ENCODE measurements at regions not wholly inside any gene's neighbourhood (a gene's known extent, or its start where the extent isn't known, plus 50 kb on each side); places are given as distances from the start of the nearest gene placed in this dataset.
"Not testable (repeated sequence)": the region's sequence is repeated elsewhere in the genome, so short reads cannot be mapped to it uniquely, and the experiment has no call there.

DNA sequence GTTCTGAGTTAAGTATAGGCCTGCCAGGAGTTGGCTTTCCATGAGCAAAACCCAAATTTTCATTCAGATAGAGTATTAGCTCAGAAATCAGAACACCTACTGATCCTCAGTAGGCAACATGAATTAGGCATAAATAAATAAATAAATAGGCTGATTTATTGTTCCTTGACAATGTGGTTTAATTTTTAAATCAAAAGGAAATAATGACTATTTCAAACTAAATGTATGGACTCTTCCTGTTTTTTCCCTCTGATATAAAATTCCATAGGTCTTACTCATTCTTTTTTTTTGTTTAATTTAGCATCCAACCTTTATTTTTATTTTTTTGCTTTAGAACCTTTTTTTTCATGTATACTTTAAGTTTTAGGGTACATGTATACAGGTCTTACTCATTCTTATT lies 140.2 kb upstream of the ITGA6 start:
- no peak for DNase-seq (ENCODE audit: low read depth in 2 of 2)

GRCh38 chr2:172287605-172288315 lies 139.6 kb upstream of the ITGA6 start:
- no peak for DNase-seq (ENCODE audit: low read depth in 2 of 2)

- DNase-seq (ENCODE audit: low read depth in 2 of 2) = peak in 1 of 2 donors; percentile 19
Measured at GRCh38 chr2:172288603-172289002, 138.8 kb upstream of the ITGA6 start.

DNA sequence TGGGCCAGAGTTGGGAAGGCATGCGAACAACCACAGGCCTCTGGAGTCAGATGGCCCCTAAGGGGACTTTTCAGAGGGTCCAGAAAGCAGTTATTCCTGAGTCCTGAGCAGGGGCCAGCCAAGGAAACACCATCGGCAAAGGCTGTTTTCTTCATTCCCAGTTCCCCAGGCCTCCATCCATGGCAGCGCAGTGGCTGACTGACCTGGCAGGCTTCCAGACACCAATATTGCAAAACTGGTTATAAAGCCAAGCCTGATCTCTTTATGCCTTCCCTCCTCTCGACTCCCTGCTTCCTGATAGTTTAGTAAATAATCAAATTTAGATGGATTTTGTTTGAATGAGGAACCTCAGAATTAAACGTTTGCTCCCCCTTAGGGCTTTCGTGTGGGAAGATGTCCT lies 133.4 kb upstream of the ITGA6 start:
- DNase-seq (ENCODE audit: low read depth in 2 of 2) = no peak

- DNase-seq (ENCODE audit: low read depth in 2 of 2) = no peak
Measured at GRCh38 chr2:172294983-172295382, 132.4 kb upstream of the ITGA6 start.

DNA sequence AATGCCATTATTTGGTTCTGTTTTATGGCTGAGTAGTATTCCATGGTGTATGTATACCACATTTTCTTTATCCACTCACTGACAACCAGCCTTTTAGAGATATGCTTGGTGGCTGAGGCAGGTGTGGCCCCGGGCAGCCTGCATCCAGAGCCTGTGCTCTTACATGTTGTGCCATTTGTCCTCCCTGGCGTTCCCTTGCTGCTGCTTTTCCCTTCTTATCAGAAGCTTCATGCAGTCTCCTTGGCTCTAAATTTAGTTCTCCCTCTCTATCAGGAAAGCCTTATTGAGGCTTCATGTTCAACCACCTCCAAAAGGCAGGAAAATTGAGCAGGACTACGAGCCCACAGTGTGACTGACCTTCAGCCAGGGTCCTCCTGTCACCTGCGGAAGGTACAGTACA lies 131.7 kb upstream of the ITGA6 start:
- no peak for DNase-seq (ENCODE audit: low read depth in 2 of 2)

DNA sequence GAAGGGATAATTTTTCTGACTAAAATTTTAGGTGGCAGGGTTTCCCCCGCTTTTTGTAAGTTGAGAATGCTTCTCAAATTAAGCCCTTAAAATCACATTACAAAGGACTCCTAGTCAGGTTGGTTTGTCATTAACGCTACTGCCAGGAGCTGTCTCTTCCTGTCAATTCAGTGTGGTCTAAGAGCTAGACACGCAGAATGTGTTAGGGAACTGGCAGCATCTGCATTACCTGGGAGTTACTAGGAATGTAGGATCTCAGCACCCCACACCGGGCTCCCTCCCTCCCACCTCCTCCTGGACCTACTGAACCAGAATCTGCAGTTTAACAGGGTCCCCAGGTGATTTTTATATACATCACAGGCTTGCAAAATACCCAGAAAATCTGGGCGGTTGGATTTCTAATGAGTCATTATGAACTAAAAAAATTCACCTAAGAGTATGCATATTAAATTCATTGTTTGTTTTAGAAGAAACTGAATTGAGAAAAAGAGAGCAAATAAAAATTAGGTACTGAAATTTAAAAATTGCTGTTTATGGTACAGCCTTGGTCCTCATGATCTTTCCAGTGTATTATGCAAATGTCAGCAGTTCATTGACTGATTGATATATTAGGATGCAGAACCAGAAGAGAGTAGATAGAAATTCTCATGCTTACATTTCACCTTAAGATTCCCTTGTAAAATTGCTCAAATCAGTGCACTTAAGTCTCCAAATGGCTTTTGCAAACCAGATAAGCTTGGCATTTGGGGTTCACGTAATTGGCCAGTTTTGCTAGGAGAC lies 130.9 kb upstream of the ITGA6 start:
- no peak for DNase-seq (ENCODE audit: low read depth in 2 of 2)

DNA sequence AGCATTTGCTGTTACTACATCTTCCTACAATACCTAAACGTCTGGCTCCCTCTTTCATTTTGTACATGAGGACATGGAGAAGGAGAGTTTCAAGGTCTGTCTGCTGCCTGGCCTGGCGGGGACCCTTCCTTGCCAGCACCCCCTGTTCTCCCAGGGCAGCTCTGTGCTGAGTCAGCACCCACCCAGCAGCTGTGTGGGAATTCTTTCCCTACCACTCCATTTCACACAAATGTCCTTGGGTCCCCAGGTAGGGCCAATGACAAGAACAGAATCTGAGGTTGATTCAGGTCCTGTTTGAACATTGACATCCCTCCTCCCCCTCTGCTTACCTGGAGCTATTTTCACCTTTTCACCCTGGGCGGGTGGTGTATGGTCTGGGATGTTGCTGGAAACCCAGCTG lies 129.9 kb upstream of the ITGA6 start:
- no peak for DNase-seq (ENCODE audit: low read depth in 2 of 2)

DNA sequence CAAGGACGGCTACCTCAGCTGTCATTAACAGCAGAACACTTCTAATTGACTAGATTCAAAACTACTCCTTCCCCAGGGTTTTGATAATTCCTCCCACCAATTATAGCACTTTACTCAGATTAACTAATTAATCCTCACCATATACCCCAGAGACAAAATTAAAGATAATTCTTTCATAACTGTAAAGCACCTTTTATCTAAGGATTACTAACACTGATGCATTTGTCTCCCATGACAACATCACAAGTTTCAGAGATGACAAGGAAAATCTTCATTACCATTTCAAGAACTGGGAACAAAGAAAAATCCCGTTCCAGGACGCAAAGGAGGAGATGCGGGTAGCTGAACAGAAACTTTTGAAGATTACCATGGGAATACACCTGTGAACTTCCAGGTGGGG lies 129.4 kb upstream of the ITGA6 start:
- no peak for DNase-seq (ENCODE audit: low read depth in 2 of 2)

- DNase-seq (ENCODE audit: low read depth in 2 of 2) = no peak
Measured at GRCh38 chr2:172299741-172300140, 127.6 kb upstream of the ITGA6 start.

GRCh38 chr2:172300851-172301250 lies 126.5 kb upstream of the ITGA6 start:
- no peak for DNase-seq (ENCODE audit: low read depth in 2 of 2)

DNA sequence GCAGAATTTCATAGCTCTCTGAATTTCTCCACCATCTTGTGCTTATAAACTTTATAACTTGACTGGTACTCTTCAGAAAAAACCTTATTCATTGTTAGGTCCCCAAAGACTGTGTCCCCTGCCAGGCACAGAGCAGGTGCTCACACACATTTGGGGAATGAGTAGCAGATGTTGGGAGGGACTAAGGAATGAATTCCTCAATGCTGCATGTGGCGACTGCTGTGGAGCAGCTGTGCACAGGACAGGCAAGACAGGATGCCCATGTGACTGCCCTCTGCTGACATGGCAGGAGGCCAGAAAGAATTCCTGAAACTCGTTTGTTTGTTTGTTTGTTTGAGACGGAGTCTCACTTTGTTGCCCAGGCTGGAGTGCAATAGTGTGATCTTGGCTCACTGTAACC lies 122.3 kb upstream of the ITGA6 start:
- DNase-seq (ENCODE audit: low read depth in 2 of 2) = no peak

- no peak for DNase-seq (ENCODE audit: low read depth in 2 of 2)
Measured at GRCh38 chr2:172307800-172308199, 119.6 kb upstream of the ITGA6 start.

DNA sequence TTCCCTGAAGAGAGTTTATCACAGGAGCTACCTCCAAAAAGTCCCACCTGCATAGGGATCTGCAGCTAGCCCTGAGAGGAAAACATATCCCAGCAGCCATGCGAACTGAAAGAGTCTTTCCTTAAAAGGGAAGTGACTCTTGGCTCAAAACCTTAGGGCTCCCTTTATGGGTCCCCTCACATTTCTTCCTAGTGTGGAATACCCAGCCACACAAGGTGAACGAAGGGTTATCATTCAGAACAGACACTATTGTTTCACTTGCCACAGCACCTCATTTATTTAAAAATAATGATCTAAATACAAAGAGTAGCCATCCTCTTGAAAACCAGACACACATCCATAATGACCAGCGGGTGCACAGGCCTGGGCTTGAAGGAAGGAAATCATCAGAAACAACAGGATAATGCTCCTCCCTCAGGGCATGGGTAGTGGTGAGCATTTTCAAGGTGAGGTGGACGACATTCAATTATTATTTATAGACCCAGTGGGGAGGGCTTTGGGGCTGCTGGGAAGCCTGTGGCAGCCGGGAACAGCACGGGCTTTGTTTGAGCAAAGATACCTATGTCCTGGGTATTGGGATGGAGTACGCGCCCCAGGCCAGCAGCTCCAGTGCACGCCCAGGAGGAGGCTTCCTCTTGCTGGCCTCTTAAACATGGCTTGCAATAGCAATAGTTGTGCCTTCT lies 119.0 kb upstream of the ITGA6 start:
- DNase-seq (ENCODE audit: low read depth in 2 of 2) = no peak

DNA sequence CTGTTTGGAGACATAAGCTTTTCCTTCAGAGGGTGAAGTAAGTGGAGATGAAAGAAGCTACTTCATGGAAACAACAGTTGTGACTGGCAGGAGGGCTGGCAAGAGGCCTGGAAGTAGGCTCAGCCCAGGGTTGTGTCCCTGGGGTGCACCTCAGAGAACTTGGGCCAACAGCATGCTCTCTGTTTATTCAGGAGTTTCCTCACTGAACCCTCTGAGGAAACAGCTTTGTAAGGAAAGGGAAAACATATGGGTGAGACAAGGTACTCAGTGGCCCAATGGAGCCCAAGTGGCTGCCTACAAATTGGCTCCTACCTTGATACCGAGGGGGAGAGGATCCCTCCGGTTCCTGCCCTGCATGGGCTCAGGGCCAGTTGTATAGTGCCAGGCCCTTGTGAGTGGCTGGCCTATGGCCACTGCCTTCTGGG lies 115.5 kb upstream of the ITGA6 start:
- DNase-seq (ENCODE audit: low read depth in 2 of 2) = no peak

- no peak for DNase-seq (ENCODE audit: low read depth in 2 of 2)
Measured at GRCh38 chr2:172313715-172314341, 113.6 kb upstream of the ITGA6 start.

GRCh38 chr2:172315070-172315469 lies 112.3 kb upstream of the ITGA6 start:
- DNase-seq (ENCODE audit: low read depth in 2 of 2) = not testable (repeated sequence)

GRCh38 chr2:172322049-172322448 lies 105.3 kb upstream of the ITGA6 start:
- no peak for DNase-seq (ENCODE audit: low read depth in 2 of 2)

DNA sequence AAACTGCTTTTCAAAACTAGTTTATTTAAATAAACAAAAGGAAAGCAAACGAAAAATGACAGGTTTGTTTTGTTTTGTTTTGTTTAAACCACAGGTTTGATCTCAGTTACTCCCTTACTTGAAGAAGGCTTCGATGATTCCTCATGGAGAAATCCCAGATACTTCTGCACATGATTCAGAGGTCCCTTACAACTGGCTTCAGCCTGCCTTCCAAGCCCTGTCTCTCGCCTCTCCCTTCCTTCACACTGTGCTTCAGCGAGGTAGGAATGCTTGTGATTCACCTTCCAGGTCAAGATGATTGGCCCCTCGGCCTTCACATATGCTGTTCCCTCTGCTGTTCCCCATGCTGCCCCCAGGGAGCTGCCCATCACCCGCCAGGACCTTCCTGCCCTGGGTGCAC lies 104.1 kb upstream of the ITGA6 start:
- DNase-seq (ENCODE audit: low read depth in 2 of 2) = no peak

DNA sequence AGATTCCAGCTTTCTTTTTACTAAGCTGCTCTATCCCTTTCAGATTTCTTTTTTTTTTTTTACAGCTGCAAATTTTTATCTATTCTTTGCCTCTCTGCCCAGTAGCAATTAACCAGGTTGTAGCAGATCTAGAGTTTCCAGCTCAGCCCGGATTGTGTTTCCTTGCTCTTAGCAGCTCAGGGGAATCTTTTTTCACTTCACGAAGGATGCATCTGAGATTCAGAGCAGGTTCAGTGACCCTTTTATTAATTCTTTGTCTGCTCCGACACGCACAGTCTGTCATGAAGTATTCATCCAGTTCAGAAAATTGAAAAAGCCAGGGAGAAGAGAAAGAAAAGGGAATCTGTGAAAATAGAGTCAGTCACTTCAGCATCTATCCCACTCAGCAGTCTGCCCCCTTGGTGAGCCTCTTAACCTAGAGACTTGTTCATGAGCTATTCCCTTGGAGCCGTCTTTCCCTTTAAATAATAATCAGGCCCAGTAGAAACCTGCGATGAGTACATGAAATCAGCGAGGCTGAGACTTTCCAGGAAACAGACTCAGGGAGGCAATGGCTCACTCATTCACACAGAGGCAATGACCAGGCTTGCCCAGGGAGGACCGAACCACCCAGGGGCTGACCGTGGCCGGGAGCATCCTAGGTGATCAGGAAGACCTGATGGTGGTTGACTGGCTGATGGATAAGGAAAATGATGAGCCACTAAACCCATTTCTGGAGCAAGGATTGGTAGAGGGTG lies 103.4 kb upstream of the ITGA6 start:
- DNase-seq (ENCODE audit: low read depth in 2 of 2) = no peak

- no peak for DNase-seq (ENCODE audit: low read depth in 2 of 2)
Measured at GRCh38 chr2:172326211-172326509, 101.2 kb upstream of the ITGA6 start.
